Activated CD8-positive, alpha-beta memory T cell treated with anti-CD3 and anti-CD28 coated beads for 36 hours (primary cell): ENCODE measurements at regions not wholly inside any gene's neighbourhood (a gene's known extent, or its start where the extent isn't known, plus 50 kb on each side); places are given as distances from the start of the nearest gene placed in this dataset.

ENCODE experiments used
- CTCF ChIA-PET: fragments of 350-600 bp; sonication (Branson Sonifier 250); formaldehyde crosslinking; loops from one replicate; lab custom pipeline; 2021; ENCODE audit warnings: antibody characterized with exemption; lab: Charles Lee
- POLR2A ChIA-PET: fragments of 350-600 bp; sonication (Branson Sonifier 250); formaldehyde crosslinking; loops from one replicate; lab custom pipeline; 2021; ENCODE audit warnings: antibody characterized with exemption; lab: Charles Lee

DNA sequence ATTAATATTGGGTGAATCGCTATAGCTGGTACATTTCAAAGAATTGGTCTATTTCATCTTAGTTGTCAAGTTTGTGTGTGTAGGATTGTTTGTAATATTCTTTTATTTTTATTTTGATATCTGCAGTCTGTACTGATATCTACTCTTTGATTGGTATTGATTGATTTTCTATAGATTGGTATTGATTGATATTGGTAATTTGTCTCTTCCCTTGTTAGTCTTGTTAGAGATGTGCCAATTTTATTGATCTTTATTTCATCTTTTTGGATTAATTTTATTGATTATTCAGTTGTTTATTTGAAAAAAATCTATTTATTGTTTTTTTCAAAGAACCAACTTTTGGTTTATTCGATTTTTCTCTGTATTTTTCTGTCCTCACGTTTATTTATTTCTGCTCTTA lies 61.4 kb downstream of the TM2D3 start:
- ChIA-PET POLR2A (interaction anchor here (0.7 kb wide), 1 partner anchor 49 kb away, joined by 3 read pairs; no protein-coding TSS in a partner anchor), CTCF (interaction anchor here (0.6 kb wide), 1 partner anchor 176 kb away, joined by 3 read pairs; no protein-coding TSS in a partner anchor)

DNA sequence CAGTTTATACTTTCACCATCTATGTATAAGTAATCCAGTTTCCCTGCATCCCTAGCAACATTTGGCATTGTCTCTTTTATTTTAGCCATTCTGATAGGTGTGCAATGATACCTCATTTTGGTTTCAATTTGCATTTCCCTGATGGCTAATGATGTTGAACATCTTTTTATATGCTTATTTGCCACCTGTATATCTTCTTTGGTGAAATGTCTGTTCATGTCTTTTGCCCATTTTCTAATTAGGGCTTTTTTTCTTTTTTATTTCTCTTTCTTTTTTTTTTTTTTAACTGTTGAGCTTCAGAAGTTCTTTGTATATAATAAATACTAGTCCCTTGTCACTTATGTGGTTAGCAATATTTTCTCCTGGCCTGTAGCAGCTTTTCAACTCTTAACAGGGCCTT lies 68.9 kb downstream of the TM2D3 start:
- ChIA-PET CTCF (no interaction called here), POLR2A (no interaction called here)

- ChIA-PET POLR2A (no interaction called here), CTCF (no interaction called here)
Observed at GRCh38 chr15:101580431-101580830, 71.8 kb downstream of the TM2D3 start.

DNA sequence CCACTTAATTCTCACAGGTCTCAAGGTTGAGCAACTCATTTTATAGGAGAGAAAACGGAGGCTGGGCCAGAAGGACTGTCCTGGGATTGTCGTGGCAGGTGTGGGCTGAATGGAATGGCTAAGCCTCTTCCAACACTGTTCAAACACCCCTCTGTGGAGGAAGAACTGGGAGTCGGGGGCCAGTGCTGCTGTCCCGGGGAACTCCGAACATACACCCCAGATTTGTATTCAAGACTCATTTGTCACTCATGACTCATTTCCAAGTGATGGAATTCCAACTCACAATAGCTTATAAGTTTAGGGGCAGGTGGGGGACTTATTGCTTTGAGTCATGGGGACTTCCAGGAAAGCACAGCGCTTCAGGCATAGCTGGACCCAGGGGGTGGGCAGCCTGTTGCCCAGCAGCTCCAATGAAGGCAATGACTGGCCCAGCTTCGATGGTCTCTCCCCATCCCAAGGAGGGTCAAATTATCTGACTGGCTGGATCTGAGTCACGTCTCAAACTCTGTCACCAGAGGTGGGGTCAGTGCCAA lies 72.5 kb downstream of the TM2D3 start:
- POLR2A ChIA-PET = no interaction called here
- CTCF ChIA-PET = interaction anchor here (0.7 kb wide), 1 partner anchor 278 kb away, joined by 3 read pairs; no protein-coding TSS in a partner anchor

DNA sequence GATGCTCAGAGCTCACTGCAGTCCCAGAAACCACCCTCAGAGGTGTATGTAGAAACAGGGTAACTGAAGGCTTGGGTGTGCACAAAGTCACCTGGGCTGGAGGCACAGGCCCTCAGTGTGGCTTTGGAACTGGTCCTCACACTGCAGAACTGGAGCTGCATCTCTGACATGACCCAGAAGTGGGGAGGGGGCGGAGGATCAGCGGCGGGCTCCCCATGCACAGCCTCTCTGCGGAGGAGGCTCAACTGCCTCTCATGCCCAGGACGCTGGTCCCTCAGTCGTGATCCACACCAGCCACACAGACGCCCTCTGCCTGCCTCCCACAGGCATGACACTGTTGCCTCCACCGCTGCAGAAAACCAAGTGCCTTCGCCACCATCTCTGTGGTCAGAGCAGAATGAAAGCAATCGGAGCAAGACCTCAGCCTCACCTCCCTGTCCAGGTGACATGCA lies 73.7 kb downstream of the TM2D3 start:
- CTCF ChIA-PET = no interaction called here
- POLR2A ChIA-PET = no interaction called here

DNA sequence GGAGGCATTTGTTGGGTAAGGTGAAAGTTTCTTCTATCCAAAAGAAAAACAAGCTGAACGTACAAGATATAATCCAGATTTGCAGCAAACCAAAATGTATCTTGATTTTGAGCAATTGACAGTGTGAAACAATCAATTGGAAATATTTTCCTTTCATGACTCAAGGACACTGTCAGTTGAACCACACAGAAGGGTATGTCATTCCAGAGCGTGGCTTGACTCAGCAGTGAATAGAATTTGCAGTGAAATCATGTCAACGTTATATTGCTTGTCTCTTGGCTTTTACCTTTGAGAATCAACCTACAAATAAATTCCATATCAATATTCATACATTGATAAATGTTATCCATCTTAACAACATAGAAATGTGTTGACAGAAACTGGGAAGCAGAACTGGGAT lies 78.2 kb downstream of the TM2D3 start:
- ChIA-PET POLR2A (no interaction called here), CTCF (no interaction called here)

- ChIA-PET CTCF (no interaction called here), POLR2A (no interaction called here)
Observed at GRCh38 chr15:101570241-101570640, 80.7 kb upstream of the PCSK6 start.

DNA sequence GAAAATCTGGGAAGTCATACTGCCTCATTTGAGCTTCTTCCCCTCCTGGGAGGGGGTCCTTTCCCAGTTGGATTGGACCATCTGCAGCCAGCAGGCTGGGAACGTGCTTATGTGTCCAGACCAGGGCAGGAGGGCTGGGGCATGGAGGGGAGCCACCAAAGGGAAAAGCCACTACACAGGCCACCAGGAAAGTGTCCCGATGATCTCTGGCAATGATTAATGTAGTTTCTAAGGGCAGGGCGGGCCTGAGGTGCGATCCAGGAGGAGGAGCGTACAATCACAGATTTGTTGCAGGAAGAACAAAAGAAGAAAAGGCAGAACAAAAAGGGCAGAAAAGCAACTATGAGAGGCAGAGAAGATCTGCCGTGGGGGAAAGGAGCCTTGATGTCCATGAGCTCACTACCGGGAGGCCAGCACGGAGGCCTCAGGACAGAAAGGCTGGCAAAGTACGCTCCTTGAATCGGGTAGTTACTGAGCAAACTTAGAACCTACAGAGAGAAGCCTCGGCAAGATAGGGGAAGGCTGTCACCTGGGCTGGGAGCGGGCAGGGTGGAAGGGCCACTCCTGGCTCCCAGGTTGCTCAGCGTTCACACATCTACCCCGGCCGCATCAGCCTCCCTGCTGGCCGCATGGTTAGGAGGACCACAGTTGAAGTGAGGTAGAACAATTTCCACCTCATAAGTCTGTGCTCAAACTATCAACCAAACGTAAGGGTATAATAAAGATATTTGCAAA lies 79.5 kb upstream of the PCSK6 start:
- POLR2A ChIA-PET = no interaction called here
- CTCF ChIA-PET = no interaction called here

- ChIA-PET CTCF (no interaction called here), POLR2A (no interaction called here)
Observed at GRCh38 chr15:101568309-101568708, 78.8 kb upstream of the PCSK6 start.

DNA sequence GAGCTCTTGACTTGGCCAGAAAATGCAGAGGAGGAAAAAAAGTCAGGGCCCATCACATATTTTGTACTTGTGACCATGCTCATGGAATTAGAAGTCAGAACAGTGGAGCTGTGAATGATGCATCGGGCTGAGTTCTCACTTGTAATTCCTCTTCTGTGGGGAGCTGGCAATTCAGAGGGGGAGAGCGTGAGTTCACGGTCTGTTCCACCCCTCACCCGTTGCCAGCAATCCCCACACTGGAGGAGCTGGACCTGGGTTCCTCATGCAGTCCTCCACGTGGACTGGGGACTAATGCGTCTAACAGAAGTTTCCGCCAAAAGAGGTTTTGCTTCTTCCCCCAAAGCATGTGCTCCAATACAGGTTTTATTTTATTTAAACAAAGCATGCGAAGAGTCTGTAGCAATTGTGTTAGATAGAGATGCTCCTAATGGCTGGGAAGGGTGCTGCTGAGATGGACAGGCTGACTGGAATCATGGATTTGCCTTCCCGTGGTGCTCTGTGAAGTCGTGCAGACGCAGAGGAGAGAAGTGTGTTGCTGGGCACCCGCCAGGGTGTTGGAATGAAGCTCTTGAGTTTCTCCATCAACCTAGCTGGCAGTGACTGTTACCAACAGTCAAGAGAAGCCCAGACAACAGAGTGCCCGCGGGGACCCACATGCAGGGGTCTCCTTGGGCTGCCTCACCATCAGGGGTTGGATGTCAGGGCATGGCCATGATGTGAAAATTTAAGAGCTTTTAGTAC lies 77.4 kb upstream of the PCSK6 start:
- CTCF ChIA-PET = no interaction called here

GRCh38 chr15:101565377-101565776 lies 75.9 kb upstream of the PCSK6 start:
- ChIA-PET CTCF (no interaction called here), POLR2A (no interaction called here)

More for the DNA sequence above, 77.4 kb upstream of the PCSK6 start:
- POLR2A ChIA-PET = no interaction called here

GRCh38 chr15:101563176-101563796 lies 73.8 kb upstream of the PCSK6 start:
- POLR2A ChIA-PET = no interaction called here
- CTCF ChIA-PET = no interaction called here

DNA sequence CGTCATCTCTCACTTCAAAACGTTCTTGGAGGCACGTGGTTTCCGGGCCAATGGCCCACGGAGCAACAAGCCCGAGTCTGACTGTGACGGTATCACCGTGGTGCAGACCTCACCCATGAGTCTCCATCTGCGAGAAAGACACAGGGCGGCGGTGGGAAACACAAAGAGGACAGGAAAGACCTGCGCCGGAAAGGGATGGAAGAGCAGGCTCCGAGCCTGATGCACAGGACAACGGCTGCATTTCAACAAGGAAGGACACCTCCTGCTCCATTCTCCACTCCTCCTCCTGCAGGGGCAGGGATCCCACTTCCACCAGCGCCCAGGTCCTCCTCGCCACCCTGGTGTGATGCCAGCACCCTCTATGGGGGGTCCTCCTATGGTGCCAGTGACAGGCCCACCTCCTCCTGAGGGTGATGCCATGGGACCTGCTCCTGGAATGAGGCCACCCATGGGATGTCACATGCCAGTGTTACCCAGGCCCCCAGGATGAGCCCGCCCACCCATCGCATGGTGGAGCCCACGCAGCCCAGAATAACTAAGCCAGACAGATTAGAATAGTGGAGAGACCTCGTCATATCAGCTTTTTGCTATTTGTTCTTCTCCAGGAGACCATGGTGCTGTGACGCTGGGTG lies 73.0 kb upstream of the PCSK6 start:
- CTCF ChIA-PET = no interaction called here
- POLR2A ChIA-PET = no interaction called here

- POLR2A ChIA-PET = no interaction called here
- CTCF ChIA-PET = no interaction called here
Observed at GRCh38 chr15:101561584-101561906, 72.0 kb upstream of the PCSK6 start.

- ChIA-PET CTCF (no interaction called here), POLR2A (no interaction called here)
Observed at GRCh38 chr15:101560722-101561583, 71.4 kb upstream of the PCSK6 start.

DNA sequence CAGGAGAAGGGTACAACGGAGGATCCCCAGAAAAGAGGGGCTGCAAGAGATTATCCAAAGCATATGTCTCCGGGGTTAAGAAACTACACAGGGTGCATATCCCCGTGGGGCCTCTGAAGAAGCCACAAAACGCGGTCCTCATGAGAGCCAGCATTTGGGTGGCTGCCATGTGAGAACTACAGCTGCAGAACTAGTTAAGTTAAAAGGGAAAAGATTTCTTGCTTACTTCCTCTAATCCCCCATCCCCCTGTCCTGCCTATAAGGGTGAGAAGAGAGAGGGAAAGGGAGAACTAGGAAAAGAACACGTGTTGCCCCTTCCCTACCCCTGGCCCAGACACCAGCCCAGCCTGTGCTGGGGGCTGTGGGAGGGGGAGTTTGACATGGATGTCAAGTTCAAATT lies 70.4 kb upstream of the PCSK6 start:
- ChIA-PET POLR2A (no interaction called here), CTCF (no interaction called here)

GRCh38 chr15:101558221-101558941 lies 68.9 kb upstream of the PCSK6 start:
- ChIA-PET POLR2A (no interaction called here), CTCF (no interaction called here)

- ChIA-PET POLR2A (no interaction called here), CTCF (no interaction called here)
Observed at GRCh38 chr15:101556273-101556672, 66.8 kb upstream of the PCSK6 start.
